ENCODE measurements at regions not wholly inside any gene's neighbourhood (a gene's known extent, or its start where the extent isn't known, plus 50 kb on each side); places are given as distances from the start of the nearest gene placed in this dataset.

DNA sequence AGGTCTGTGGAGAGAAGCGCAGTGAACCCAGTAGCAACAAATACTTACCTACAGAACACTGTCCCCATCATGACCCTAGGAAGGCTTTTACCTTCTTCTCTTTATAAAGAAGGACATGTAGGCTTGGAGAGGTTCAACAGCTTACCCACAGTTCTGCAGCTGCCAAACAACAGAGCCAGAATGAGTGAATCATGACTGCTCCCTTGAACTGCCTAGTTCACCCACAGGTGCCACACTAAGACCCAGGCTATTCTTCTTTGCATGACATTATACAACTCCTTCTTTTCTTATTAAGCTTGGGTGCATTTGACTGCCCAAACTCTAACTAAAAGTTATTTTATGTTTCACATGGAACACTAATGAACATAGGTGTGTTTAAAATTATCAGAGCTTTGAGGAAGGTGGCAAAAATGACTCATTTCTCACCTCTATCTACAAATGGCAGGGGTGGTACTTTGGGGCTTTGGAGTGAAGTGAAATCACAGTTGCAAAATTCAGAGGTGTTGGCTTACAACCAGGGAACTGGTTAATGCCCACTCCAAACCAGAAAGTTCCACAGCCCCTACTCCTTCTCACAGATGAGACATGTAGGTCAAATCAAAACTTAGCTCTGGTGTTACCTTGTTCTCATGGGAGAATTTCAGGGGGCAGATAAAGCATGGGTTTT lies 201.6 kb downstream of the SEMA6A start:
- H3K27ac Mint-ChIP-seq (ENCODE audit: unreplicated experiment): no peak overlapping the region
- H3K4me1 Mint-ChIP-seq (ENCODE audit: unreplicated experiment): peaks cover 76% of the 10 kb centered on the region
- H3K36me3 Mint-ChIP-seq (ENCODE audit: low read depth, unreplicated experiment): no peaks in the 10 kb centered on the region
- TF ChIP-seq, protein P1, sequence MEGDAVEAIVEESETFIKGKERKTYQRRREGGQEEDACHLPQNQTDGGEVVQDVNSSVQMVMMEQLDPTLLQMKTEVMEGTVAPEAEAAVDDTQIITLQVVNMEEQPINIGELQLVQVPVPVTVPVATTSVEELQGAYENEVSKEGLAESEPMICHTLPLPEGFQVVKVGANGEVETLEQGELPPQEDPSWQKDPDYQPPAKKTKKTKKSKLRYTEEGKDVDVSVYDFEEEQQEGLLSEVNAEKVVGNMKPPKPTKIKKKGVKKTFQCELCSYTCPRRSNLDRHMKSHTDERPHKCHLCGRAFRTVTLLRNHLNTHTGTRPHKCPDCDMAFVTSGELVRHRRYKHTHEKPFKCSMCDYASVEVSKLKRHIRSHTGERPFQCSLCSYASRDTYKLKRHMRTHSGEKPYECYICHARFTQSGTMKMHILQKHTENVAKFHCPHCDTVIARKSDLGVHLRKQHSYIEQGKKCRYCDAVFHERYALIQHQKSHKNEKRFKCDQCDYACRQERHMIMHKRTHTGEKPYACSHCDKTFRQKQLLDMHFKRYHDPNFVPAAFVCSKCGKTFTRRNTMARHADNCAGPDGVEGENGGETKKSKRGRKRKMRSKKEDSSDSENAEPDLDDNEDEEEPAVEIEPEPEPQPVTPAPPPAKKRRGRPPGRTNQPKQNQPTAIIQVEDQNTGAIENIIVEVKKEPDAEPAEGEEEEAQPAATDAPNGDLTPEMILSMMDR (IDR thresholded peaks at IDR 0.05; ENCODE audit: unreplicated experiment): no peak
- H3K9me3 Mint-ChIP-seq (ENCODE audit: unreplicated experiment): no peaks in the 10 kb centered on the region
- no peak for DNase-seq (ENCODE audit: low spot score)
- peaks cover 2% of the 10 kb centered on the region for H3K27me3 Mint-ChIP-seq (ENCODE audit: unreplicated experiment)
- no peak overlapping the region for H3K4me3 Mint-ChIP-seq (ENCODE audit: unreplicated experiment)

DNA sequence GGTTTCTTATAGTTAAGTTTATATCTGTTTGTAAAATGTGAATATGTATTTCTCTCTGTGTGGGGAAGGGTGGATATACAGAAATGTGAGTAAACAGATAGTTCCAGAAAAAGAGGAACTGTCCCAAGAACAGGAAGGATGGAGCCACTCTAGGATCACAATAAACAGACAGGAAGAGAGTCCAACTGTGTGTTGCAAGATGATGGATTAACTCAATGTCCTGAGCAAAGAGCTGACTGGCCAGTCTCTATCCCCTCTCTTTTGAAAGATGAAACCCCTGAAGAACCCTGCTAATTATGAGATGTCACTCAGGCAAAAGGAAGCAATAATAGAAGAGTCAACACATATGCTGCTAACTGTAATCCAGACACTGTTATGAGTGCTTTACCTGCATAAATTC lies 202.7 kb downstream of the SEMA6A start:
- no peaks in the 10 kb centered on the region for H3K36me3 Mint-ChIP-seq (ENCODE audit: low read depth, unreplicated experiment)
- DNase-seq (ENCODE audit: low spot score): no peak
- TF ChIP-seq, protein P1 (IDR thresholded peaks at IDR 0.05; ENCODE audit: unreplicated experiment): no peak
- peak overlapping the region; percentile 91 for H3K27ac Mint-ChIP-seq (ENCODE audit: unreplicated experiment)
- peaks cover 73% of the 10 kb centered on the region for H3K4me1 Mint-ChIP-seq (ENCODE audit: unreplicated experiment)
- H3K27me3 Mint-ChIP-seq (ENCODE audit: unreplicated experiment): peaks cover 2% of the 10 kb centered on the region
- peak overlapping the region; percentile 45 for H3K4me3 Mint-ChIP-seq (ENCODE audit: unreplicated experiment)
- H3K9me3 Mint-ChIP-seq (ENCODE audit: unreplicated experiment): no peaks in the 10 kb centered on the region

DNA sequence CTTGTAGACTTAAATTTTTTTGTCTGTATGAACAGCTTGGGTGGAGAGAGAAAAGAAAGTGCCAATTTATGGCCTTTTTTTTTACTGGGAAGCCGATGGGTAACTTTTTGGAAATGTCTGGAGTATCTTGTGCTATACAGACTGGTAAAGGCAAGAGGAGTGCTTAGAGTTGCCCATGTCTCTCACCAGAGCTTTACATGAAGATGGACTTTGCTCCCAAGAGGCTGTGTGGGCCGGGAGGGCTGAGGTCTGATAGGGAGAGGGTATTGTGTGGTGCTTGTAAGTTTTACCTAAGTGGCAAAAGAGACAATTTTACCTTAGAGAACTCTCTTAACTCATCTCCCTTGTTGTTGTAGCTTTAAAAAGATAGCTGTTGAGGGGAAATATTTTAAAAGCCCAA lies 203.2 kb downstream of the SEMA6A start:
- Mint-ChIP-seq H3K27me3 (ENCODE audit: unreplicated experiment) (peaks cover 2% of the 10 kb centered on the region), H3K9me3 (ENCODE audit: unreplicated experiment) (no peaks in the 10 kb centered on the region), H3K27ac (ENCODE audit: unreplicated experiment) (peak overlapping the region; percentile 91), H3K4me1 (ENCODE audit: unreplicated experiment) (peaks cover 68% of the 10 kb centered on the region), H3K4me3 (ENCODE audit: unreplicated experiment) (no peak overlapping the region), H3K36me3 (ENCODE audit: low read depth, unreplicated experiment) (no peaks in the 10 kb centered on the region)
- TF ChIP-seq, protein P1 (IDR thresholded peaks at IDR 0.05; ENCODE audit: unreplicated experiment): no peak
- DNase-seq (ENCODE audit: low spot score): no peak

DNA sequence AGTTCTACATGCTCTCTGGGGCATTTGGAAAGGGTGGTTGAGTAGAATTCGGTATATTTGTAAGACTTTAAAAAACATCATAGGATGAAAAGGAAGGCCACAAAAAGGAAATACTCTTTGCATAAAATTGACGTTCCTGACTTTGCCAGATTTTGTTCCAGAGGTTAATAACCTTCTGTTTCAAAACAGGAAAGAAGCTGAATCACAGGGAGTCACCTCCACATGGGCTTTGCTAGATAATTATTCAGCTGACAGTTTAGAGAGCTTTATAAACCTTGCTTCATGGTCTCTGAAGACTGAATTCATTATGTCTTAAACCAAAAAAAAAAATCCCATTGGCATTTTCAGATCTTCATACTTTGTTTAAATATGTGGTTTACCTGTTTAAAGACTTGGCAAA lies 203.7 kb downstream of the SEMA6A start:
- H3K27me3 Mint-ChIP-seq (ENCODE audit: unreplicated experiment): peaks cover 2% of the 10 kb centered on the region
- no peaks in the 10 kb centered on the region for H3K36me3 Mint-ChIP-seq (ENCODE audit: low read depth, unreplicated experiment)
- no peaks in the 10 kb centered on the region for H3K9me3 Mint-ChIP-seq (ENCODE audit: unreplicated experiment)
- peaks cover 63% of the 10 kb centered on the region for H3K4me1 Mint-ChIP-seq (ENCODE audit: unreplicated experiment)
- peak overlapping the region; percentile 91 for H3K27ac Mint-ChIP-seq (ENCODE audit: unreplicated experiment)
- H3K4me3 Mint-ChIP-seq (ENCODE audit: unreplicated experiment): no peak overlapping the region
- TF ChIP-seq, protein P1 (IDR thresholded peaks at IDR 0.05; ENCODE audit: unreplicated experiment): no peak
- no peak for DNase-seq (ENCODE audit: low spot score)

DNA sequence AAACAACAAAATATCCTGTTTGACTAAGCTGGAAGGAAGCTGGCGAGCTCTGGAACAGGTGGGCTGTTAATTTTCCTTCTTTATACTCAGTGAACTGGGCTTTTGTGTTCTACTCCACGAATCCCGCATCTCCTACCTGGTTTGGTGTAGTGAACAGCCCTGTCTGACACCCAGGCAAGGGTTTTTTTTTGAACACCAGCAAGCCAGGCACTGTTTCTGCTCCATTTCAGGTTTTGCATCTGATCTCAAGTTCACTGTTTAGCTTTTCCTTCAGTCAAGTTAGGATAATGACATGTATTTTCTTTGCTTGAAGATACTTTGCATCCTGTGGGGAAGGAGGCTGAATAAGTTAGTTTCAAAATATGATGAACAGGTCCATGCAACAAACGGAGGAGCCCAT lies 204.5 kb downstream of the SEMA6A start:
- Mint-ChIP-seq H3K27me3 (ENCODE audit: unreplicated experiment) (peaks cover 2% of the 10 kb centered on the region), H3K27ac (ENCODE audit: unreplicated experiment) (peak overlapping the region; percentile 8), H3K4me3 (ENCODE audit: unreplicated experiment) (no peak overlapping the region), H3K36me3 (ENCODE audit: low read depth, unreplicated experiment) (no peaks in the 10 kb centered on the region), H3K4me1 (ENCODE audit: unreplicated experiment) (peaks cover 61% of the 10 kb centered on the region), H3K9me3 (ENCODE audit: unreplicated experiment) (no peaks in the 10 kb centered on the region)
- TF ChIP-seq, protein P1 (IDR thresholded peaks at IDR 0.05; ENCODE audit: unreplicated experiment): no peak
- DNase-seq (ENCODE audit: low spot score): no peak
